Skeletal muscle cell (primary cell): ENCODE measurements at regions not wholly inside any gene's neighbourhood (a gene's known extent, or its start where the extent isn't known, plus 50 kb on each side); places are given as distances from the start of the nearest gene placed in this dataset.
A peak's percentile ranks its signal among the peaks of the same experiment; 100 is the strongest.

ENCODE experiments used
- DNase-seq: peaks from one replicate; pipeline ENCODE4 v3.0.0-alpha.2; 2010; ENCODE audit warnings: low read depth
- H3K4me3 ChIP-seq: 2 replicates; pipeline ENCODE4 v1.5.1; 2011; ENCODE audit warnings: low read depth, mild to moderate bottlenecking, control low read depth, low read length, moderate library complexity

GRCh38 chr14:22332686-22333421 lies 256.2 kb downstream of the DAD1 start:
- peak; percentile 35 for DNase-seq
- no peak overlapping the region for H3K4me3 ChIP-seq

- H3K4me3 ChIP-seq = no peak overlapping the region
- no peak for DNase-seq
Observed at GRCh38 chr14:22329371-22329770, 259.7 kb downstream of the DAD1 start.

- H3K4me3 ChIP-seq = no peak overlapping the region
- DNase-seq = no peak
Observed at GRCh38 chr14:22325676-22326400, 263.2 kb downstream of the DAD1 start.

- no peak overlapping the region for H3K4me3 ChIP-seq
- no peak for DNase-seq
Observed at GRCh38 chr14:22320362-22320750, 268.7 kb downstream of the DAD1 start.

- H3K4me3 ChIP-seq = no peak overlapping the region
- DNase-seq = no peak
Observed at GRCh38 chr14:22319526-22320361, 269.3 kb downstream of the DAD1 start.

GRCh38 chr14:22318951-22319350 lies 270.1 kb downstream of the DAD1 start:
- no peak for DNase-seq
- H3K4me3 ChIP-seq = no peak overlapping the region

- H3K4me3 ChIP-seq = no peak overlapping the region
- DNase-seq = no peak
Observed at GRCh38 chr14:22316473-22316872, 272.6 kb downstream of the DAD1 start.

GRCh38 chr14:22315336-22315735 lies 273.7 kb downstream of the DAD1 start:
- no peak for DNase-seq
- no peak overlapping the region for H3K4me3 ChIP-seq

GRCh38 chr14:22314183-22314820 lies 274.7 kb downstream of the DAD1 start:
- H3K4me3 ChIP-seq = no peak overlapping the region
- no peak for DNase-seq

- H3K4me3 ChIP-seq = no peak overlapping the region
- DNase-seq = no peak
Observed at GRCh38 chr14:22313172-22313801, 275.7 kb downstream of the DAD1 start.

- H3K4me3 ChIP-seq = no peak overlapping the region
- DNase-seq = no peak
Observed at GRCh38 chr14:22311636-22312035, 277.4 kb downstream of the DAD1 start.

- no peak for DNase-seq
- H3K4me3 ChIP-seq = no peak overlapping the region
Observed at GRCh38 chr14:22305607-22306006, 283.4 kb downstream of the DAD1 start.

- no peak overlapping the region for H3K4me3 ChIP-seq
- no peak for DNase-seq
Observed at GRCh38 chr14:22304326-22304725, 284.7 kb downstream of the DAD1 start.

GRCh38 chr14:22303589-22304195 lies 285.3 kb downstream of the DAD1 start:
- DNase-seq = no peak
- H3K4me3 ChIP-seq = no peak overlapping the region

- no peak for DNase-seq
- no peak overlapping the region for H3K4me3 ChIP-seq
Observed at GRCh38 chr14:22300646-22301045, 288.4 kb downstream of the DAD1 start.

GRCh38 chr14:22297376-22297775 lies 291.6 kb downstream of the DAD1 start:
- H3K4me3 ChIP-seq = no peak overlapping the region
- DNase-seq = no peak

- DNase-seq = no peak
- H3K4me3 ChIP-seq = no peak overlapping the region
Observed at GRCh38 chr14:22296722-22297121, 292.3 kb downstream of the DAD1 start.

- H3K4me3 ChIP-seq = no peak overlapping the region
- DNase-seq = no peak
Observed at GRCh38 chr14:22296088-22296487, 292.9 kb downstream of the DAD1 start.

- DNase-seq = no peak
- no peak overlapping the region for H3K4me3 ChIP-seq
Observed at GRCh38 chr14:22291406-22291805, 297.6 kb downstream of the DAD1 start.
